NCI-H748 (cell line): ENCODE measurements at regions not wholly inside any gene's neighbourhood (a gene's known extent, or its start where the extent isn't known, plus 50 kb on each side); places are given as distances from the start of the nearest gene placed in this dataset.

Experiments
- DNase-seq: peaks from one replicate; lab custom pipeline; 2025; ENCODE audit not compliant: unreplicated experiment; lab: John Stamatoyannopoulos, UW

DNA sequence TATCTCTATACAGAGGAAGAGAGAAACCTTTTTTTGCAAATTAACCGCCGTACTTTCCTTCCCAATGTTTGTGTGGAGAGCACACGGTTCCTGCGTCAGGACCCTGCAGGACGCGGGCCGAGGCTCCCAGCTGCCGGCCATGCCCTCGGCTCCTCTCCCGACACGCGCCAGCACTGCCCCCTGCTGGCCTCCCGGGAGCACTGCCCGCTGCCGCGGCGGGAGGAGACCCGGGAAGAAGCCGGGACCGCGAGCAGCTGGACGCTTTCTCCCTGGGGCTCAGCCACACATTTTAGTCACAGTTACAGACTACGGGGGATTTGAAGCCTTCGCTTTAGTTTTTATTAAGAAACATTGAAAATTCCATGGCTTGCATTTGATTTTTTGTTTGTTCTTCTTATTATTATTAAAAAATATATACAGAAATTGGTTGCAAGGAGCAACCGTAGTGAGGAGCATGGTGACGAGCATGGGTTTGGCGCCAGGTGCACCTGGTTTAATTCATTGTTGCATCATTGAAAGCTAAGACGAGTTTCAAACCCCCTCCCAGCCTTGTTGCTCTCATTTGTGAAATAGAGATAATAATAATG lies 401.2 kb downstream of the GALR1 start:
- peak; percentile 82 for DNase-seq

DNA sequence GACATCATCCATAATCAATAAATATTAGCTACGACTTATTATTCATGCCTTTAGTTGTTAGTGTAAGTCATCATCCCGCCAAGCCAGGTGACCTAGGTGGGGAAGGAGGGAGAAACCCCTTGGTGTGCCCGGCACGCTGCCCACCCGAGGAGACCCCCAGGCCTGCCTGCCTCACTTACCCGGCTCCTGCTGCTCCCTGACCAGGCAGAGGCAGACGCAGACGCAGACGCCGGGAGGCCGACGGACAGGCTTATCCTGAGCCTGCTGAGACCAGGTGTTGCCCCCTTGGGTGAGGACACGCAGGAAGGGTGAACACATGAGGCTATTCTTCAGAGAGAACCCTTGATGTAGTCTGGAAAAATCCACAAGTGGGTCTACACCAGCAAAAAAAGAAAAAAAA lies 401.8 kb downstream of the GALR1 start:
- no peak for DNase-seq

DNA sequence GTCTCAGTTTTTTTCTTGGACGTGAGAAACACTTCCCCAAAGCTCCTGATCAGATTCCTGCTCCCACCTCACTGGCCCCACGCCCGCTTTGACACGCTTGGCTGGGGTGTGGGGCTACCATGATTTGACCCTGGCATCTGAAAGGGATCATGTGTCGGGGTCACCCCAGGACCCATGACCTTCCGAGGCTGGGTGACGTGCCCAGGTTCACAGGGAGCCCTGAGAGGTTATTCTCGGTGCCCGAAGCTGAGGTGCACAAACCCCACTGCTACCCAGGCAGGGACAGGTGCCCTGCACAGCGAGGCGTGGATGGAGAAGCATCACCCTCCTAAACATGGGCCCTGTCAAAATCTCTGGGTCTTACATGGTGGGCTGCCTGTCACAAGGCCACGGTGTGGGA lies 404.1 kb downstream of the GALR1 start:
- DNase-seq = no peak

DNA sequence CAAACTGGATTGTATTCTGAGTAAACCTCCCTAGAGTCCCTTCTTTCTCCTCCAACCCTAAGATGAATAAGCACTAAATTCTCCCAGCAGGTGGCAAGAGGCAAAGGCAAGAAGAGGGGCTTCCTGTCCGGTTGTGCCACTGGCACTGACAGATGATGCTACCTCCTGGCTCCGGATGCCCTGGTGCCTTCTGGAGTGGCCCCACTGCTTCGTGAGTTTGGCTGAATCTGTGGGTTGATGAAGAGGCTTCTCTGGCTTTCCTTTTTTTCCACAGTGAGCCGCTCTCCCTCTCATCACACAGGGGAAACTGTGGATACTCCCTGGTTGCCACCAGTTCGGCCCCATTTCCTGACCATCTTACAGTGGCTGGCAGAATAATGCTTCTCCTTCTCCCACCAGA lies 404.7 kb downstream of the GALR1 start:
- DNase-seq = no peak

DNA sequence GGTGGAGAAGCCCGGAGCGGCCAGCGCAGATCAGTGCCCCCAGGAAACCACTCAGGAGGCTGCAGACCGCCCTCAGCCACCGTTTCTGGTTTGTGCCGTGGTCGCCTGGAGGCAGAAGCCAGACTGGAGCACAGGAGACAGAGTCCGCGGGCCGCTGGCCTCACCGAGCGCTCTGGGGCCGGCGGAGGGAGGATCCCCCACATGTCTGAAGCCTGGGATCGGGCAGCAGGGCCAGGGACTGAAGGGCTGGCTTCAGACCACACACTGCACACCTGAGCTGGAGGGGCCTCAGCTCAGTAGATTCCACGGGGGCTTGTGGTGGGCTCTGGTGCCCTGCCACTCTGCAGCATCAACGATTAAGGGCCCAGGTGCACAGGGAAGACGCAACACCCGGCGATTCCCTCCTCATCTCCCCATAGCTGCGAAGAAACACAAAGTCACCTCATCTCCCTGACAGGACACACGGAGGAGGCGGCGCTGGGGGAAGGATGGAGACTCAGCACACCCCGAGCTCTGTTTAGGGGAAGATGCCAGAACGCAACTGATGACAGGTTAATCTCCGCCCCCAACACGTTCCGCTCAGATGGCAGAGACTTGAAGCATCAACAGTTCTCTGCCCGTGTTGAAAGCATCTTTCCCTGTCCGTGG lies 408.1 kb downstream of the GALR1 start:
- no peak for DNase-seq

DNA sequence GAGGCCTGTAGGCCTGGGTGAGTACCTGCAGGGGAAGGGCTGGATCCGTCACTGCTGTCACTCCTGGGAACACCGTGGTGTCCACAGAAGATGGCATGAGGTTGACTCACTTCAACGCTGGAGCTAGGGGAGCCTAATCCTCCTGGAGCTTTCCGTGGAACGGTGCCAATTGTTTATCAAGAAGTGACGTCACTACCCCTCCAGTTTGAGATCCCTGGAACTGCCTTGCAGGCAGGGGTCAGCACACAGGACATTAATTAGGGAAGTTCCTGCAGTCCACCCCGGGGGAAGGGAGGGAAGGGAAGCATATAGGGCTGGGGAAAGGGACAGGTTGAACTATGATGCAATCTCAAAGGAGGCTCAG lies 408.6 kb downstream of the GALR1 start:
- DNase-seq = no peak

DNA sequence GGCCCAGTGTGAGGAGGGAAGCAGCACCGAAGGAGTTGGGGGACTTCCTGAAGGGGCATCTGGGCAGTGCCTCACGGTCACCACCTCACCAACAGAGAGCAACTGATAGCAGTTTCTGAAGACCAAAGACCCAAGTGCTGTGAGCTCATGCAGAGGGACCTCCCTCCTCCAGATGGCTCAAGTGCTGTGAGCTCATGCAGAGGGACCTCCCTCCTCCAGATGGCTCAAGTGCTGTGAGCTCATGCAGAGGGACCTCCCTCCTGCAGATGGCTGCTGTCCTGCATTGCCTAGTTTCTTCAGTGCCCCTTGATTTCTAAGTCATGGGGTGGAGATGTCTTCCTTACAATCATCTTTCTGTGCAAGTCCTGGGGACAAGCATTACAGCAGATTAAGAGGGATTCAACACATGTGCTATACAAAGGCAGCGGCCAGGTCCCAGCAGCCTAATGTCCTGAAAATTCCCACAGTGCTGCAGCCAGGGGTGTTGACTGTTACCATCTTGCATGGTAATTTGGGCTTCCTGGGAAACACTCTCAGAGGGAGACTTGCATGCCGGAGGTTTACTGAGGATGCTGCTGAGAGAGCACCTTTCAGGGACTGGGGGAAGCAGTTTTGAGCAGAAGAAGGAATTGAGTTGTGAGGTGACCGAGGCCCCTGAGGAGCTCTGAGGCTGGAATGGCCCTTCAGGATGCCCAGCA lies 409.3 kb downstream of the GALR1 start:
- no peak for DNase-seq

DNA sequence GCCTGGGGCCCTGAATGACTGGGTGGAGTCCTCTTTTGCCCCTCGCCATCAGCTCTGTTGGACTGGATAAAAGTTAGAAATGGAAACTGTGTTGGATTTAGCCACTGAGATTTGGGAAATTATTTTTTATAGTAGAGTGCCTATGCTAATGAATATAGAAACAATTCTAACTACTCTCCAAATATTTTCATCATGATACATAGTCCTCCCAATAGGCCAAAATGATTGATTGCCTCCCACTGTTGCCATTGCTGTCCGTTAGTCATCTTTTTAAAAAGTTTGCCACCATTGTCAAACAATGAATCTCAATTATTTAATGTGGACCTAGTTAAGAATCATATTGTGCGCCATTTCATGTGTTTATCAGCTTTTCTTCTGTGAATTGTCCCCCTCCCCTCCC lies 417.0 kb downstream of the GALR1 start:
- no peak for DNase-seq

DNA sequence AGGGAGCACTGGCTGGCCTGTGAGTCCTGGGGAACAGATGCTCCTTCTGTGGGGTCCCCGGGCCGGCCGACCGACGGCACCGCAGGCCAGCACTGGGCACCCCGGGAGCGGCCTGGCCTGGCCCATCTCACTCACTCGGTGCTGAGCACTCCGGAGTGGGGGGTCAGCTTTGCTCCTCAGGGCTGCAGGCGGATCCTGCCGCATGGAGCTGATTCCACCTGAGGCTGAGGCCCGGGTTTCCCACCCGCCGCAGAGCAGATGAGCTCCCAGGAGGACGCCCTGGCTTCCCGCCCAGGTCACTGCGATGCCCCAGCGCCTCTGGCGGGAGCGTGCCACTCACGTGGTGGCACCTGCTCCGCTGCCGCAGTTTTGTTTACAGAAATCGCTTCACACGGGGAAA lies 418.6 kb downstream of the GALR1 start:
- DNase-seq = peak; percentile 33

DNA sequence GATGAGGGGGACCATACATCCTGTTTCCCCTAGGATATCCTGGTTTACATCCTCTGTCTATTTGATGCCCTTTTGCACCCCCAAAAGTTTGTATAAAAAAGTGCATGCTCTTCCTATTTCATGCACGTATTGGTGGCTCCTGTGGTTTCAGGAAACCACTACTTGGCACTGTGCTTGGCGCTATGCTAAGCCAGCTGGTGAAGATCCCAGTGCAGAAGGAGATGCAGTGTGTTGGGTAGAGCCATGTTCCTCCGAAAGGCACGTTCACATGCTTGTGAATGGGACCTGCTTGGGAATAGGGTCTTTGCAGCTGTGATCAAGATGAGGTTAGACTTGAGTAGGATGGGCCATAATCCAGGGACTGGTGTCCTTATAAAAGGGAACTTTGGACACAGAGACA lies 419.7 kb downstream of the GALR1 start:
- no peak for DNase-seq

DNA sequence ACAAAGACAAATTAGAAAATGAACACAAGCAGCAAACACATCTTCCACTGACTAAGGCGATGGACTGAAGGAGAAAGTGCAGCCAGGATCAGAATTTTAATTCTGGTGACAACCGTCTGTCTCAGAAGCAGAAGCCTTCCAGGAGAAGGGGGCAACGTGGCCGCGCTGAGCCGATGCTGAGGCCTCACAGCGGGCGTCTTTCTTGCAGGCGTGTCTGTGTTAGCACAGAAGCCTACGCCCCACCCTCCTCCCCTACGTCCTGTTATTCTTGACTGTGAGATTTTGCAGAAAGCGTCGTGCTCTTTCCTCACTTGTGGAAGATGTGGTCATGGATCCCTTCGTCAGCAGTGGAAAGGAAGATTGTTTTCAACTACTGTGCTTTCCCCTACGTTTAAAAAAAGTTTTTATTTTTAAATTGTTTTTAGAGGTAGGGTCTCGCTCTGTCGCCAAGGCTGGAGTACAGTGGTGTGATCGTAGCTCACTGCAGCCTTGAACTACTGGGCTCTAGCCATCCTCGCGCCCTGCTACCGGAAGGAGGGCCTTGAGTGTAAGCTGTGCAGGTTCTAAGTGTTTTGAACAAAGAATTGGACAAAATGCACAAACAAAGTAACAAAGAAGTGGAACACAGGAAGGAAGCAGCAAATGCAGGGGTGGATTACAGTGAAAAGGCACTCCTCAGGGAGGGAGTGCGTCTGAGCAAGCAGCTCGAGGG lies 422.0 kb downstream of the GALR1 start:
- DNase-seq = no peak

DNA sequence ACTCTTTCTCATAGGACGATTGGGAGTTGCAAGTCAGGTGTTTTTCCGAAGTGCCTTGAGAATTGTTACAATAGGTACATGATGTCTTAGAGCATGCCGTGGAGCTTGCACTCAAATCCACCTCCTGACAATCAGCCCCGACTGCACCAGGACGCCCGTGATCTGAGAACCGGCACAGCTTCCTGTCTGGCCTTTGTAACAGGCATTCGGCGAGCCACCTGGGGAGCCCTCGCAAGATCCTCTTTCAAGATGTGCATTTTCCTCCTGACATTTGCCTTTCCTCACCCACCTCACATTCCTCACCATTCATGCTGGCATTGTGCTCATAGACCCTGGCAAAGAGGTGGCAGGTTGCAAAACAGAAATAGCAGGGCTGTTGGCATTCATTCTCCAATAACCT lies 427.3 kb downstream of the GALR1 start:
- peak; percentile 43 for DNase-seq

DNA sequence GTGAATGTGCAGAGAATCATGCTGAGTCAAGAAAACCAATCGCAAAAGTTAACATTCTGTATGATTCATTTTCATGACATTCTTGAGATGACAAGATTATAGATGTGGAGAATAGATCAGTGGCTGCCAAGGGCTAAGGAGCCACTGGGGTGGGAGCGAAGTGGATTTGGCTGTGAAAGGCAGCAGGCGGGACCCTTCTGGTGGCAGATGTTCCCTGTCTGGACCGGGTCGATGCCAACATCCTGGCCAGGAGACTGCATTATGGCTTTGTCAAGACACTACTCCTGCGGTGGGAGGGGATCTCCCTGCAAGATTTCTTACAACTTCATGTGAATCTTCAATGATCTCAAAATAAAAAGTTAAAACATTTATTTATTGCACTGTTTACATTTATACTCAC lies 427.9 kb downstream of the GALR1 start:
- no peak for DNase-seq

DNA sequence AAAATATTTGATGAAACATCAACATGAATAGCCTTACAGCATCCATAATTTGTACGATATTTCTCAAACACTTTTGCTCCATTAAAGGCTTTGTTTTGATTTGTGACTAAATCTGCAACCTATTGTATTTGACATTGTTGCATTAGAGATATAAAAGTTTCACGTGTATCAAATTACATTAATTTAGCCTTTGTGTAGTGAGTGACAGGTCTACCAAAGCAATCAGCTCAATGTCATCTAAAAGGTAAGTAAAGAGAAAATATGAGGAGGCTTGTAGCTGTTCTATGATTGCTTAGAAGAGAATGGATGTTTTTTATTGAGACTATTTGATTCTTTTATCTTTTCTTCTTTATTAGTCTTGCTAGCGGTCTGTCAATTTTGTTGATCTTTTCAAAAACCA lies 430.2 kb downstream of the GALR1 start:
- DNase-seq = peak; percentile 46

DNA sequence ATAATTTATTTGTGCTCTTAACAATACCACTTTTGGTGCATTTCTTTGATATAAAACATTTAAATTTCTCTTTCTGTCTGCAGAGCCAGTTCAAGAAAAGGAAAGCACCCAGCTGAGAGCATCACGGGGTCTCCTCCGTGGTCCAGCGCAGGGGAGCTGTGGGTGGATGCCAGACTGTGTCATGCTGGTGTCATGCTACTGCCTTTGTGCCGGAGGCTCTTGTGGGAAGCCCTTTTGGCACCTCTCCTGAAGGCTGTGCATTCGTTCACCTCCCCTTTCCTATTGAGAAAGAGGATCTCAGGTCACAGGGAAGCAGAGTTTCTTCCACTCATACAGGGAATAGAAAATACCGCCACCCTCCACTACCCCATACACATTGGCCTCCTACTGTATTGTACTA lies 450.4 kb downstream of the GALR1 start:
- no peak for DNase-seq

DNA sequence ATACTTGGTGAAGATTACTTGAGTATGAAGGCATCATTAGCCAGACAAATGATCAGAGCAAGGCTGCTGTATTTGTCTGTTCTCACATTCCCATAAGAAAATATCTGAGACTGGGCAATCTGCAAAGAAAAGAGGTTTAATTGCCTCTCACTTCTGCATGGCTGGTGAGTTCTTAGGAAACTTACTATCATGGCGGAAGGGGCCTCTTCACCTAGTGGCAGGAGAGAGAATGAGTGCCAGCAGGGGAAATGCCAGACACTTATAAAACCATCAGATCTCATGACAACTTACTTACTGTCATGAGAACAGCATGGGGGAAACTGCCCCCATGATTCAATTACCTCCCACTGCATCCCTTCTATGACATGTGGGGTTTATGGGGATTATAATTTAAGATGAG lies 452.3 kb downstream of the GALR1 start:
- no peak for DNase-seq

DNA sequence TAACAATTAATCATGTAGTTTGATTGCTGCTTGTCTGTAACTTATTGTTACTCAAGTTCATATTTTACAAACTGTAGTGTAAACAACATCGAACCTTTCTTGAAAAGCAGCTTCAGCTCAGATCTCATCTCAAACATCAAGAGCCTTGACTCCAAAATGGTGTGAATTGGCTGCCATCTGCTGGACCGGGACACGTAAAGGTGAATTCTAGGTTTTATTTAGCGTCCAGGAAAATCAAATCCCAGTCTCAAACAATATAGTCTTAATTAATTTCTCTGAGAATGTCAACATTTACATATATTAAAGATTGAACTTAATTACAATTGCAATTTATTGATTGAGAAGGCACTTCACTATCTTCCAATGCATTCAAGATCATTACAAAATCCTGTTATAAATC lies 453.0 kb downstream of the GALR1 start:
- peak; percentile 75 for DNase-seq

DNA sequence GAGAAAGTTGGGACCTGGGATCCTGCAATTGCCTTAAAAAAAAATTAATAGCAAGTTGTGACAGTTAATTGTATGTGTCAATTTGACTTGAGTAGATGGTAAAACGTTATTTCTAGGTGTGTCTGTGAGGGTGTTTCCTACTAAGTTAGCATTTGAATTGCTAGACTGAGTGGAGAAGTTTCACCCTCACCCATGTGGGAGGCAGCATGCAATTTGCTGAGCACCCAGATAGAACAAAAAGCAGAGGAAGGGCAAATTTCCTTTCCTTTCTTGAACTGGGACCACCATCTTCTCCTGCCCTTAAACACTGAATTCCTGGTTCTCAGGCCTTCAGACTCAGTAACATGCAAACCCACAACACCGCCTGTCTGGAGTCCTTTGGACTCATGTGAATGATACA lies 455.7 kb downstream of the GALR1 start:
- DNase-seq = no peak

DNA sequence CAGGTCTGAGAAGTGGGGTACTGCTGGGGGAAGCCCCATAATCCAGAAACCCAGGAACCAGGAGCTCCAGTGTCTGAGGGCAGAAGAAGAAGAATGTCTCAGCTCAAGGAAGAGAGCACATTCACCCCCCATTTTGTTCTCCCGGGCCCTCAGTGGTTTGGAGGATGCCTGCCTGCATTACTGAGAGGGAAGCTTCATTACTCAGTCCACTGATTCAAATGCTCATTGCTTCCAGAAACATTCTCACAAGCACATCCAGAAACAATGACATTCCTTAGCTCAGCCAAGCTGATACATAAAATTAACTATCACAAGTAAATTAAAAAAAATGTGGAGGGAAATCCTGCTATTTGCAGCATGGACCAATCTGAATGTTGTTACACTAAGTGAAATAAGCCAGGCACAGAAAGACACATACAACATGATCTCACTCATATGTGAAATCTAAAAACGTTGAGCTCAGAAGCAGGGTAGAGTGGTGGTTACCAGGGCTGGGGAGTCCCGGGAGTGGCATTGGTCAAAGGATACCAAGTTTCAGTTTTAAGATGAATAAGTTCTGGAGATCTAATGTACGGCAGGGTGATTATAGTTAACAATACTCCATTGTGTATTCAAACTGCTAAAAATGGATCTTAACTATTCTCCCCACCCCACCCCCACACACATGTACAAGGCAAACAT lies 459.3 kb downstream of the GALR1 start:
- DNase-seq = no peak

DNA sequence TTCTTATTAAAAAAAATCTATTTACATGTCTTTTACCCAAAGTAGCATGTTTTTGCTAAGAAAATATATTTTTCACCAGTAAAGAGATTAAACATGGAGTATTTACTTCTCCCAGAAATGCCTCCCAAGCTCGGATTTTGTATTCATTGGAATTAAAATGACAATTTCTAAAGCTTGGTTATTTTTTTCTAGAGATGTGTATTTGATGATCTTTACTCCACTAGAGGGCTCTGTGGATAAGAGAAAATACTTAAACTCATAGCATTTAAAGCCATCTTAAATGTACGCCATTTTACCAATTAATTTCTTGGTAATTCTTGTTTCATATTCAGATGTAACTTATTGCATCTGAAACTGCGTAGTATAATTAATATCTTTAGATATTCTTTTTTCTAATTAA lies 461.4 kb downstream of the GALR1 start:
- DNase-seq = peak; percentile 51

DNA sequence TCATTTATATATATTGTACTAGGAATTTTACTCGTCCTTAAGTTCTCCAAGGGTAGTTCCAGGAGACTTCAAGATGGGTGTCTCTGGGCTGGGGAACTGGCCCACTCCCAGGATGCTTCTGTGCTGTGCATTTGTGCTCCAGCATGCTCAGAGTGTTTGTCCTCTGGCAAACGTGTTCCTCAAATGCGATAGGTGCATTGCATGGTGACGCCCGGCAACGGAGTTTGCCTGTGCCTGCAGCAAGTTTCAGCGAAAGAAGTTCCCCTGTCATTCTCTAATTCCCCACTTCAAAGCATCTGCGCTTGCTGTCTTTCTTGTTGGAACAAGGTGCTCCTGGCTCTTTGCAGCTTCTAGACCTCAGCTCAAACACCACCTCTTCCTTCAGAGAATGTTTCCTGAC lies 465.1 kb downstream of the GALR1 start:
- no peak for DNase-seq

DNA sequence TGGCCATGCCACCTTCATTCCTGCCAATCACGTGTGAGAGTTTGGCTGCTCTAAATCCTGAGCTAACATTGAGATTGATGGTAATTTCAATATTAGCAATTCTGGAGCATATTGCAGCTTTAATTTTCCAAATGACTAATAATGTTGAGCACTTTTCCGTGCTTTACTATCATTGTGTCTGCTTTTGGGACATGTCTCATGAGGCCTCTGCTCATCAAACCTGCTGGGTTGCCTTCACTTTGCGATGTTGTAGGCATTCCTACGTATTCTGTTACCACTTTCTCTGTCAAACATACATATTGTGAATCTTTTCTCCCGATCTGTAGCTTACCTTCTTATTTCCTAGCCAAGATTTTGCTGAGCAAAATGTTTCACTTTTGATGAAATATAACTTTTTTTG lies 466.6 kb downstream of the GALR1 start:
- no peak for DNase-seq
